Trophoblast cell (in vitro differentiated cells and primary cell): ENCODE measurements at regions not wholly inside any gene's neighbourhood (a gene's known extent, or its start where the extent isn't known, plus 50 kb on each side); places are given as distances from the start of the nearest gene placed in this dataset.
"Not testable (repeated sequence)": the region's sequence is repeated elsewhere in the genome, so short reads cannot be mapped to it uniquely, and the experiment has no call there.

Source experiments
- DNase-seq, 2 donors: peaks; one replicate each; pipeline ENCODE4 v3.0.0-alpha.2; 2016
- H2AFZ ChIP-seq: 2 replicates; pipeline ENCODE4 v1.6.1; 2013; ENCODE audit warnings: low read length, moderate library complexity, mild to moderate bottlenecking; ENCODE audit not compliant: insufficient read depth, poor library complexity
- H2AK5ac ChIP-seq: 2 replicates; pipeline ENCODE4 v1.6.1; 2013; ENCODE audit warnings: mild to moderate bottlenecking, low read length
- H2BK120ac ChIP-seq: 2 replicates; pipeline ENCODE4 v1.6.1; 2013; ENCODE audit warnings: low read length, mild to moderate bottlenecking, moderate library complexity; ENCODE audit not compliant: insufficient read depth, poor library complexity
- H2BK12ac ChIP-seq: 2 replicates; pipeline ENCODE4 v1.6.1; 2013; ENCODE audit warnings: mild to moderate bottlenecking, low read length, moderate library complexity
- H2BK5ac ChIP-seq: 2 replicates; pipeline ENCODE4 v1.6.1; 2013; ENCODE audit warnings: low read length, low read depth, moderate library complexity, mild to moderate bottlenecking; ENCODE audit not compliant: poor library complexity
- H3K14ac ChIP-seq: 2 replicates; pipeline ENCODE4 v1.6.1; 2013; ENCODE audit warnings: mild to moderate bottlenecking, low read length
- H3K18ac ChIP-seq: 2 replicates; pipeline ENCODE4 v1.6.1; 2013; ENCODE audit warnings: mild to moderate bottlenecking, low read length
- H3K23ac ChIP-seq: 2 replicates; pipeline ENCODE4 v1.6.1; 2013; ENCODE audit warnings: low read length
- H3K27ac ChIP-seq: 2 replicates; pipeline ENCODE4 v1.5.1; 2013; ENCODE audit warnings: low read depth, mild to moderate bottlenecking, inconsistent platforms, low read length, moderate library complexity
- H3K27me3 ChIP-seq: 2 replicates; pipeline ENCODE4 v1.6.1; 2013; ENCODE audit warnings: inconsistent platforms, mild to moderate bottlenecking, low read length, moderate library complexity; ENCODE audit not compliant: insufficient read depth
- H3K36me3 ChIP-seq, 2 experiments: 1 replicate in 1 of 2; 2 replicates in 1 of 2; pipeline ENCODE4 v1.6.1; 2013; ENCODE audit warnings: low read length in 2 of 2, mild to moderate bottlenecking in 2 of 2, moderate library complexity in 1 of 2; ENCODE audit not compliant: insufficient read depth in 2 of 2, control insufficient read depth in 1 of 2
- H3K4ac ChIP-seq: 2 replicates; pipeline ENCODE4 v1.6.1; 2013; ENCODE audit warnings: low read depth, mild to moderate bottlenecking, low read length, moderate library complexity
- H3K4me1 ChIP-seq, 2 experiments: 1 replicate in 1 of 2; 2 replicates in 1 of 2; pipeline ENCODE4 v1.6.1; 2013; ENCODE audit warnings: low read length in 2 of 2, mild to moderate bottlenecking in 2 of 2, moderate library complexity in 1 of 2; ENCODE audit not compliant: insufficient read depth in 2 of 2, control insufficient read depth in 1 of 2
- H3K4me2 ChIP-seq: 2 replicates; pipeline ENCODE4 v1.6.1; 2013; ENCODE audit warnings: inconsistent platforms, mild to moderate bottlenecking, low read length, moderate library complexity
- H3K4me3 ChIP-seq: 2 replicates; pipeline ENCODE4 v1.5.1; 2013; ENCODE audit warnings: mild to moderate bottlenecking, low read depth, low read length, inconsistent platforms
- H3K79me1 ChIP-seq: one replicate; pipeline ENCODE4 v1.6.1; 2013; ENCODE audit warnings: low read length
- H3K79me2 ChIP-seq: 2 replicates; pipeline ENCODE4 v1.6.1; 2013; ENCODE audit warnings: low read length, mild to moderate bottlenecking; ENCODE audit not compliant: control insufficient read depth, insufficient read depth, poor library complexity
- H3K9ac ChIP-seq: 2 replicates; pipeline ENCODE4 v1.6.1; 2013; ENCODE audit warnings: mild to moderate bottlenecking, low read length
- H3K9me3 ChIP-seq: 2 replicates; pipeline ENCODE4 v1.6.1; 2013; ENCODE audit warnings: low read depth, mild to moderate bottlenecking, control low read depth, inconsistent platforms, low read length; ENCODE audit not compliant: insufficient read depth
- H4K12ac ChIP-seq: 2 replicates; pipeline ENCODE4 v1.6.1; 2013; ENCODE audit warnings: low read depth, mild to moderate bottlenecking, low read length, moderate library complexity
- H4K8ac ChIP-seq: 2 replicates; pipeline ENCODE4 v1.6.1; 2013; ENCODE audit warnings: low read depth, mild to moderate bottlenecking, low read length, moderate library complexity
- H4K91ac ChIP-seq: one replicate; pipeline ENCODE4 v1.6.1; 2013; ENCODE audit warnings: low read depth, mild to moderate bottlenecking, low read length, moderate library complexity
- WGBS: extraction: QIAGEN DNeasy Blood & Tissue Kit; methylation state at CpG from one replicate; pipeline ENCODE4 v1.1.7; 2013; ENCODE audit warnings: missing lambda C conversion rate; ENCODE audit not compliant: insufficient read length, insufficient coverage; ENCODE audit errors: extremely low coverage; 5-methylcytosine and 5-hydroxymethylcytosine counted together

GRCh38 chr10:35934642-35934995 is 292.5 kb upstream of the FZD8 start:
- no peak overlapping the region for H2BK12ac ChIP-seq
- H3K36me3 ChIP-seq = no peaks in the 10 kb centered on the region
- DNase-seq = no peak
- peaks cover 0 to 3% of the 10 kb centered on the region in 2 experiments for H3K4me1 ChIP-seq
- peaks cover 1% of the 10 kb centered on the region for H3K9me3 ChIP-seq
- no peak overlapping the region for H3K18ac ChIP-seq
- H3K79me1 ChIP-seq = no peaks in the 10 kb centered on the region
- no peak overlapping the region for H3K14ac ChIP-seq
- H2BK5ac ChIP-seq = no peak overlapping the region
- no peak overlapping the region for H4K91ac ChIP-seq
- no peak overlapping the region for H3K9ac ChIP-seq
- H2AFZ ChIP-seq = no peak overlapping the region
- no peak overlapping the region for H3K4me3 ChIP-seq
- H3K4me2 ChIP-seq = no peak overlapping the region
- H3K23ac ChIP-seq = no peak overlapping the region
- WGBS = no CpG with 5 or more reads among the region's 5 CpGs
- H3K79me2 ChIP-seq = no peaks in the 10 kb centered on the region
- H2AK5ac ChIP-seq = no peak overlapping the region
- H2BK120ac ChIP-seq = no peak overlapping the region
- no peak overlapping the region for H4K8ac ChIP-seq
- no peaks in the 10 kb centered on the region for H3K27me3 ChIP-seq
- H4K12ac ChIP-seq = no peak overlapping the region
- no peak overlapping the region for H3K4ac ChIP-seq
- H3K27ac ChIP-seq = no peak overlapping the region

GRCh38 chr10:35933940-35934641 is 292.0 kb upstream of the FZD8 start:
- no CpG with 5 or more reads among the region's 5 CpGs for WGBS
- H3K36me3 ChIP-seq = no peaks in the 10 kb centered on the region
- H4K12ac ChIP-seq = no peak overlapping the region
- no peak overlapping the region for H2BK120ac ChIP-seq
- H4K91ac ChIP-seq = no peak overlapping the region
- H4K8ac ChIP-seq = no peak overlapping the region
- H3K4me1 ChIP-seq = peaks cover 0 to 3% of the 10 kb centered on the region in 2 experiments
- H2AFZ ChIP-seq = no peak overlapping the region
- H3K9me3 ChIP-seq = peaks cover 1% of the 10 kb centered on the region
- no peak overlapping the region for H3K27ac ChIP-seq
- no peak overlapping the region for H3K23ac ChIP-seq
- H3K4ac ChIP-seq = no peak overlapping the region
- no peak for DNase-seq
- no peaks in the 10 kb centered on the region for H3K79me1 ChIP-seq
- H3K4me3 ChIP-seq = no peak overlapping the region
- H2BK5ac ChIP-seq = no peak overlapping the region
- no peaks in the 10 kb centered on the region for H3K79me2 ChIP-seq
- H3K14ac ChIP-seq = no peak overlapping the region
- no peak overlapping the region for H3K4me2 ChIP-seq
- H2AK5ac ChIP-seq = no peak overlapping the region
- no peaks in the 10 kb centered on the region for H3K27me3 ChIP-seq
- no peak overlapping the region for H2BK12ac ChIP-seq
- H3K18ac ChIP-seq = no peak overlapping the region
- no peak overlapping the region for H3K9ac ChIP-seq

- Histone ChIP-seq H3K27me3 (no peaks in the 10 kb centered on the region), H3K79me2 (no peaks in the 10 kb centered on the region), H3K18ac (no peak overlapping the region), H4K8ac (no peak overlapping the region), H4K12ac (no peak overlapping the region), H2BK120ac (no peak overlapping the region), H2AK5ac (no peak overlapping the region), H3K4me3 (no peak overlapping the region), H2BK12ac (no peak overlapping the region), H3K27ac (no peak overlapping the region), H3K36me3 (no peaks in the 10 kb centered on the region), H3K79me1 (no peaks in the 10 kb centered on the region), H3K9me3 (peaks cover 1% of the 10 kb centered on the region), H3K9ac (no peak overlapping the region), H3K4ac (no peak overlapping the region), H3K14ac (no peak overlapping the region), H3K23ac (no peak overlapping the region), H3K4me1 (peaks cover 0 to 3% of the 10 kb centered on the region in 2 experiments), H3K4me2 (no peak overlapping the region), H4K91ac (no peak overlapping the region), H2AFZ (no peak overlapping the region), H2BK5ac (no peak overlapping the region)
- no peak for DNase-seq
- WGBS = no CpG with 5 or more reads among the region's 1 CpG
Observed at GRCh38 chr10:35933491-35933890, 291.4 kb upstream of the FZD8 start.

GRCh38 chr10:35929962-35930361 is 287.9 kb upstream of the FZD8 start:
- H3K9ac ChIP-seq, H2BK12ac ChIP-seq, H4K91ac ChIP-seq, H4K8ac ChIP-seq, H2AFZ ChIP-seq, H3K36me3 ChIP-seq, H3K14ac ChIP-seq, DNase-seq, H3K4me2 ChIP-seq, H3K18ac ChIP-seq, H3K4ac ChIP-seq, H3K4me1 ChIP-seq, H4K12ac ChIP-seq, H3K23ac ChIP-seq, H2AK5ac ChIP-seq, H3K9me3 ChIP-seq, H2BK5ac ChIP-seq, H3K4me3 ChIP-seq, H2BK120ac ChIP-seq, H3K27ac ChIP-seq, H3K27me3 ChIP-seq, H3K79me2 ChIP-seq, H3K79me1 ChIP-seq: not testable (repeated sequence)
- no CpG with 5 or more reads among the region's 2 CpGs for WGBS
